ENCODE measurements at regions not wholly inside any gene's neighbourhood (a gene's known extent, or its start where the extent isn't known, plus 50 kb on each side); places are given as distances from the start of the nearest gene placed in this dataset.

GRCh38 chr3:70658513-70659310 is 346.3 kb upstream of the MDFIC2 start:
- no peaks in the 10 kb centered on the region for H3K27me3 ChIP-seq (ENCODE audit: control insufficient read depth, insufficient read depth, low read length)
- DNase-seq (ENCODE audit: low read depth): no peak
- no peaks in the 10 kb centered on the region for H3K36me3 ChIP-seq (ENCODE audit: control insufficient read depth, insufficient read depth, low read length)
- no peak for TF ChIP-seq CTCF (IDR thresholded peaks at IDR 0.05; ENCODE audit: insufficient read depth, low read length, poor library complexity, severe bottlenecking)
- no peak overlapping the region for H3K4me3 ChIP-seq (ENCODE audit: low read depth, low read length)

GRCh38 chr3:70657454-70657853 is 345.0 kb upstream of the MDFIC2 start:
- H3K36me3 ChIP-seq (ENCODE audit: control insufficient read depth, insufficient read depth, low read length): no peaks in the 10 kb centered on the region
- DNase-seq (ENCODE audit: low read depth): no peak
- no peaks in the 10 kb centered on the region for H3K27me3 ChIP-seq (ENCODE audit: control insufficient read depth, insufficient read depth, low read length)
- no peak for TF ChIP-seq CTCF (IDR thresholded peaks at IDR 0.05; ENCODE audit: insufficient read depth, low read length, poor library complexity, severe bottlenecking)
- H3K4me3 ChIP-seq (ENCODE audit: low read depth, low read length): no peak overlapping the region

GRCh38 chr3:70647823-70648222 is 335.4 kb upstream of the MDFIC2 start:
- no peaks in the 10 kb centered on the region for H3K27me3 ChIP-seq (ENCODE audit: control insufficient read depth, insufficient read depth, low read length)
- H3K4me3 ChIP-seq (ENCODE audit: low read depth, low read length): no peak overlapping the region
- no peak for DNase-seq (ENCODE audit: low read depth)
- no peak for TF ChIP-seq CTCF (IDR thresholded peaks at IDR 0.05; ENCODE audit: insufficient read depth, low read length, poor library complexity, severe bottlenecking)
- no peaks in the 10 kb centered on the region for H3K36me3 ChIP-seq (ENCODE audit: control insufficient read depth, insufficient read depth, low read length)

GRCh38 chr3:70647094-70647493 is 334.7 kb upstream of the MDFIC2 start:
- DNase-seq (ENCODE audit: low read depth): no peak
- no peaks in the 10 kb centered on the region for H3K36me3 ChIP-seq (ENCODE audit: control insufficient read depth, insufficient read depth, low read length)
- no peak for TF ChIP-seq CTCF (IDR thresholded peaks at IDR 0.05; ENCODE audit: insufficient read depth, low read length, poor library complexity, severe bottlenecking)

GRCh38 chr3:70646635-70647034 is 334.2 kb upstream of the MDFIC2 start:
- no peak for DNase-seq (ENCODE audit: low read depth)

More at GRCh38 chr3:70647094-70647493, 334.7 kb upstream of the MDFIC2 start:
- Histone ChIP-seq H3K27me3 (ENCODE audit: control insufficient read depth, insufficient read depth, low read length) (no peaks in the 10 kb centered on the region), H3K4me3 (ENCODE audit: low read depth, low read length) (no peak overlapping the region)

More at GRCh38 chr3:70646635-70647034, 334.2 kb upstream of the MDFIC2 start:
- TF ChIP-seq CTCF (IDR thresholded peaks at IDR 0.05; ENCODE audit: insufficient read depth, low read length, poor library complexity, severe bottlenecking): no peak
- Histone ChIP-seq H3K27me3 (ENCODE audit: control insufficient read depth, insufficient read depth, low read length) (no peaks in the 10 kb centered on the region), H3K36me3 (ENCODE audit: control insufficient read depth, insufficient read depth, low read length) (no peaks in the 10 kb centered on the region), H3K4me3 (ENCODE audit: low read depth, low read length) (no peak overlapping the region)
